GM21825 (cell line): ENCODE measurements at regions not wholly inside any gene's neighbourhood (a gene's known extent, or its start where the extent isn't known, plus 50 kb on each side); places are given as distances from the start of the nearest gene placed in this dataset.
"Not testable (repeated sequence)": the region's sequence is repeated elsewhere in the genome, so short reads cannot be mapped to it uniquely, and the experiment has no call there.

Source experiments
- ATAC-seq: cut with Tn5 transposase; IDR thresholded peaks from one replicate; pipeline ENCODE4 v1.9.1; 2021; ENCODE audit warnings: mild to moderate bottlenecking, moderate library complexity; ENCODE audit not compliant: unreplicated experiment

DNA sequence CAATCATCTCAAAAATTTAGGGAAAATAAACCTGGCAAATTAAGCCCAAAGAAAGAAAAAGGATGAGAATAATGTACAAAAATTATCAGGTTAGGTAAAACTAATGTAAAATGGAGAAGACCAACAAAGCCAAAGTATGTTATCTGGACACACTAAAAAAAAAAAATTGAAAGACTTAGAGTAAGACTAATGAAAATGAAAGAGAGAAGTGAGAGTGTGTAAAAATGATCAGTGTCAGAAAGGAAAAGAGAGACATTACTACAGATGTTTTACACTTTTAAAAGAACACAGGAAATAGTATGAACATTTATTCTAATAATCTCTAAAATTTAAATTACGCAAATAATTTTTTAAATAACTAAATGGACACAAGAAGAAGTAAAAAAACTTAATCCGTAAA, 573.3 kb upstream of the NR2F2 start:
- ATAC-seq, result no peak

DNA sequence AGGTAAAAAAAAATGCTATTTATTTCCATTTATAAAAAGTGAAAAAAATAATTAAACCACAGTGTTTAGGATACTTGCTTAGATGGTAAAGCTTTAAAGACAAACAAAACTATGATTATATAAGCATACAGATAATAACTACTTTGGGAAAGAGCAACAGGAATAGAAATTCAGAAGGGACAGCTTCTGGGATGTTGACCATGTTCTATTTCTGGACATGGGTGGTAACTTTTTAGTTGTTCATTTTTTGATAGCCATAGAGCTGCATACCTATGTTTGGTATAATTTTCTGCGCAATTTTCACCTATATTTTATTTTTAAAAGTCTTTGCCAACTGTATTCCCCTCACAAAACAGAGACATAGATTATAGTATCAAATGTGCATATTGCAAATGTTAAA, 572.0 kb upstream of the NR2F2 start:
- no peak for ATAC-seq

DNA sequence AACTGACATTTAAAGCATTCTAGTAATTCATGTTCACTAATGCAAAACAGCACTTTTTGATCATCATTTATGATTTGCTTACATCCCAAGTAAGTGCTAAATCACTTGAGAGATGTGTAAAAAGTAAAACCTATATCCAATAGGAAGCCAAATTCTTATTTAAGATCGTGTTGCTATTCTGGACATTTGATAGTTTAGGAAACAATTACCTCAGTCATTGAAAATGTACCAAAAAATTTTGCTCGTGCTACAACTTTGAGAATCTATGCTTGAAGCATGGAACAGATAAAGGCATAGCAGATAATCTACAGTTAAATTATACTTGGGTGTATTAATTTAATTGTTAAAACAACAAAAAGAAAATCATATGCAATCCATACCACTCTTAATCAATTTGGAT, 571.6 kb upstream of the NR2F2 start:
- ATAC-seq, result no peak

DNA sequence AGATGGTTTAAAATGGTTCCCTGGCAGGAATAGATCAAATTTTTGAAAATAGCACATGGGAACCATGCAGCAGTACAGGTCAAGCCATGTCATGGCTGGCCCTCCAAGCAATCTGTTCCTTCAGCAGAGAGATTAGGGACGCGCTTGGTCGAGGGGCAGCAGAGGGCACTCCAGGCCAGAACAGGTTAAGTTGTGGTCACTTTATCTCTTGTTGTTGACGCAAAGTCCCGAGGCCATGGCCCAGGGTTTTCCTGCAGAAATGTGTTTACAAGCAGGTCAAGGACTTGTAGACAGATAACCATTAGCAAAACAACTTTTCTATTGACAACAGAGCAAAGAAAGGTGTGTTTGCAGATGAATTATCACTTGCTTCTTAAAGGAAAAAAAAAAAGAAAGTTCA, 570.0 kb upstream of the NR2F2 start:
- ATAC-seq, result no peak

DNA sequence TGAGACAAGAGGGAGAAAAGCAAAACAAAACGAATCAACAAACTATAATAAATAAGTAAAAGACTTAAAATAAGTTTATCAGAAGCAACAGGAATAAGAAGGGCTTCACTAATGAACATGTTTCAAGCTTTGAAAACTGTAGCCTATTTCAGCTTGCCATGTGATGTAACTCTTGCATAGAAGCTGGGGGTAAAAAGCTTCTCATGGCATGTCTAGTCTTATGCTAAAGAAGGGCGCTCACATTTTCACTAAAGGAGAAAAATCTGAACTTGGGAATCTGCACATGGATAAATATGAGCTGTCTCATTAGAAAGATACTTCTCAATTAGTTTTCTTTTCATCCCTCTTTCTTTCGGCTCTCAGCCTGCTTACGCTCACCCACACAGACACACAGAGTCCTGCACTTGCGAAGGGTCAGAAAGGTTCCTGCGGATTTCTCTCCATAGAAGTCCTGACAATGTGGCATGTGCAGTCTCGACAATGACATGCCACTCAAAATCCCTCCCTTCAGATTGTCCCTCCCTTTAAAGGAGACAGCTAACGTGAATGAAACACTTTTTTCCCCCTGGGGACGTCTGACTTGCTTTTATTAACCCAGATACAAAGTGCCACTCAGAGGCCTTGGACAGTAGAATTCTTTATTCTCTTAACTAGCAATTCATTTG, 568.9 kb upstream of the NR2F2 start:
- no peak for ATAC-seq

DNA sequence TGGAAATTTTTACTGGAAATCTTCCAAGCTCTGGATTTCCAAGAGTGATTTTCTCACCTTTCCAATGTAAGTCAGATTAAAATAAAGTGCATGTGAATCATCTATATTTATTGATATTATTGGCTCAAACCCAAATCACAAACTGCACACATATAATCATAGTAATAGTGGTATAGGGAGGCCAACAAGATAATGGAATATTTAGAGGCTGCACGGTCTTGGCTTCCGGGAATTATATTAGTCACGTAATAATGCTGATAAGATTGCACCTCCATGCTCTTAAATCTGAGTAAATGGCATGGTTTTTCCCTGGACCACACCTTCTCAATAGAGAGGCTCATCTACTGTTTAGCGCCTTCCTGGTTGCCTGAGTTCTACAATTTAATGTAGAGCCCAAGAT, 567.1 kb upstream of the NR2F2 start:
- no peak for ATAC-seq

DNA sequence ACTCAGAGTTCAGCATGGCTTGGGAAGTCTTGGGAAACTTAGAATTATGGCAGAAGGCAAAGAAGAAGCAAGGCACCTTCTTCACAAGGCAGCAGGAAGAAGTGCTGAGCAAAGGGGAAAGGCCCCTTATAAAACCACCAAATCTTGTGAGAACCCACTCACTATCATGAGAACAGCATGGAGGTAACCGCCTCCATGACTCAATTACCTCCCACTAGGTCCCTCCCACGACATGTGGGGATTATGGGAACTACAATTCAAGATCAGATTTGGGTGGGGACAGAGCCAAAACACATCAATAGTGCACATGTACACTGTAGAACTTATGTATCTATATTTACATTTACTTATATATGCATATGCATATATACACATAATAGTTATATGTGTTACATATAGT, 565.3 kb upstream of the NR2F2 start:
- no peak for ATAC-seq

DNA sequence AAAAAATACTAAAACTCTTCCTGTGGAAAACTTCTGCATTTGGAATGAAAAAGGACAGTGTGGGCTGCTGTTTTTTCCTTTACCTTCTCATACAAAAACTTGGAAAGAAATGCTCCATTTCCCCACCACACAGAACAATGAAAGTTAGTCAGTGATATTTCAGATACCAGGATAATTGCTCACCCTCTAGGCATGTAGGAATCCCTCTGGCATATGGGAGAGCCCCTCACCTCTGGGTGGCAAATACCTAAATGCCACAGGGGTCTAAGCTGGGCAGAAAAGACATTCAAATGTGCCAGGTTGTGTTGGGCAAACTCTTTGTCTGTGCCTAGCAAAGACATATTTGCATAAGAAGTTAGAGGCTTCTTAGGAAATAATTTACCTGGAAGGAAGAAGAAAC, 560.3 kb upstream of the NR2F2 start:
- ATAC-seq, result no peak

DNA sequence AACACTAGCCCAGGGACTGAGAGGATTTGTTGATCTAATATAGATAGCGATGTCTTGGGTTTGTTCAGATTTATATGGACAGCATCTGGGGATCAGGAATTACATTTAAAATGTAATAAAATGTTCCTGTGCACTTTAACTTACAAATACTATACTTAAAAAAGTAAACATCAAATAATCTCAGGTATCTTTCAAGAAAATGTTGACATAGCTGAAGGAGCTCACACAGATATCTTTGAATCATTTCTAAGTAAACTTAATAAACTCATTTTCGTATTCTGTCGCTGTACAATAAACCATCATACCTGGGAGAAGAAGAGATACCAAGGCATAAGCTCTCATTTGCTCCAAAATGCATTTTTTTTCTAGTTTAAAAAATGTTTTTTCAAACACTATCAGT, 557.5 kb upstream of the NR2F2 start:
- no peak for ATAC-seq

DNA sequence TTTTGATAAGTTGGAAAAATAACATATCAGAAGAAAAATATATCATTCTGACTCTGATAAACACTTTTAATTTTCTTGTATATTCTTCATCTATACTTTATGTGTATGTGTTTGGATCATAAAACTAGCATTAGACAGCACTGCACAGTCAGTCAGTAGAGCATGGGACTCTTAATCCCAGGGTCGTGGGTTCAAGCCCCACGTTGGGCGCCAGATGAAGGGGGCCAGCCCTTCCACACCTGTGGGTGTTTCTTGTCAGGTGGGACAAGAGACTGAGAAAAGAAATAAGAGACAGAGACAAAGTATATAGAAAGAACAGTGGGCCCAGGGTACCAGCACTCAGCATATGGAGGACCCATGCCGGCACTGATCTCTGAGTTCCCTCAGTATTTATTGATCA, 546.0 kb upstream of the NR2F2 start:
- no peak for ATAC-seq

DNA sequence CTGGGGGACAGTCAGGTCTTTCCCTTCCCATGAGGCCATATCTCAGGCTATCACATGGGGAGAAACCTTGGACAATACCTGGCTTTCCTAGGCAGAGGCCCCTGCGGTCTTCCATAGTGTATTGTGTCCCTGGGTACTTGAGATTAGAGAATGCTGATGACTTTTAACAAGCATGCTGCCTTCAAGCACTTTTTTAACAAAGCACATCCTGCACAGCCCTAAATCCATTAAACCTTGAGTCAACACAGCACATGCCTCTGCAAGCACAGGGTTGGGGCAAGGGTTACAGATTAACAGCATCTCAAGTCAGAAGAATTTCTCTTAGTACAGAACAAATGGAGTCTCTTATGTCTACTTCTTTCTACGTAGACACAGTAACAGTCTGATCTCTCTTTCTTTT, 545.2 kb upstream of the NR2F2 start:
- not testable (repeated sequence) for ATAC-seq

DNA sequence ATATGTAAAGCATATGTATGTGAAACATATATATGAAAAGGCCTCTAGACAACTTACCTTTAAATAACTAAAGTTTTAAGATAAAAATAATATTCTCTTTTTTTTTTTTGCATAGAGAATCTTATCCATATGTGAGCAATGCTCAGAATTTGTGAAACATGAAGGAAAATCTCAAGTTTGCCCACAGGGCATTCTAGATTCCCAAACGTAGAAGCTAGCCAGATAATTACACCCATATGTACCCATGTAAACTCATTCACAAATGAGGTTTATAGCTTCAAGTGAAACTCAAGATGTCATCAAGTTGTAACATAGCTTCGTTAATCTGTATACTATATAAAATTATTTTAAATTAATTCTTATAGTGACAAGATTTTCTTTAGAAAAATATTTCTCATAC, 537.3 kb upstream of the NR2F2 start:
- no peak for ATAC-seq

DNA sequence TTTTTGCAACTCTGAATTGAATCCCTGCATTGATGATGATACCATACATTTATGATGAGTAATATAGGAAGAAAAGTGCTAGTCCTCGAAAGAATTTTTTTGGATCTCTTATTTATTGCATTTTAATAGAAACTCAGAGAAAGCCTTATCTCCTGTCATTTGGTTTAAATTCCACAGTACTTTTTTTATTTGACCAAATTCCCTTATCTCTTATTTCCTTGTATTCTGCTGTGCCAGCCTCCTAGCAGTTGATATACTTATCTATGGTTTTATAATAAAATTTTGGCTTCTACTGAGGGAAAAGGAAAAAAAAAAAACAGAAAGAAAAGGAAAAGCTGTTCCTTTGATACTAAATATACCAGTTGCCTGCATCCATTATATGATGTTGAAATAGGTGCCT, 535.1 kb upstream of the NR2F2 start:
- no peak for ATAC-seq

DNA sequence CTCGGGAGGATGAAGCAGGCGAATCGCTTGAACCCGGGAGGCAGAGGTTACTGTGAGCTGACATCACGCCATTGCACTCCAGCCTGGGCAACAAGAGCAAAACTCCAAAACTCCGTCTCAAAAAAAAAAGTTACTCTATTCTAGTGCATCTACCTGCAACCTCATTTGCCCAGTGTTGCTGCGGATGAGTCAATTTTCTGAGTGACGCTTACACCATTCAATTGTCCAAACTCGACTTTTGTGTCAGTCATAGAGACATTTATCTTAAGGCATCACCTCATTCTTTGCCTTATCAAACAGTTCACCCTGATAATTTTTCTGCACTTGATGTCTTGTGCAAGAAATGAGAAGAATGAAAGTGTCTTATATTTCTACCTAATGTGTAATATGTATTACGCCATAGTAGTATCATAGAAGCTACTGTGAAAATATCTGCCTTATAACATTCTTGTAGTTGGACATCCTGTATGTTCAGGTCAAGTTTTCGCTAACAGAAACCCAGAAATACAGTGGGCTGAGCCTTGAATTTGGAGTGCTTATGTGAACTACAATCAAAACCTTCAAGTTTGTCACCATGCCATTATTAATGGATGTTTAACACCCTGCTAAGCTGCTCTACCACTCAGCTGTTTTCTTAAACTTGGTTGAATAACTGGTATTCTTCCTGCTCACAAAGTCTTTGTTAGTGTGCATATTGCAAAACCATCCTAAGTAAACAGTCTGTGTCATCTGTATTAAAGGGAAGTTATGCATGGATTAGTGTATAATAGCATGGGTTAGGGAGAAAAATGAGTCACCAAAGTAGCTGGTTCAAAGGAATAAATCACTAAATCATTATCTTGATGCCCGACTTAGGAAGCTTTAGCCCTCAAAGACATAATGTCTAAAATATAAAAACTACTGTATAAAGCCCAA, 531.0 kb upstream of the NR2F2 start:
- no peak for ATAC-seq

DNA sequence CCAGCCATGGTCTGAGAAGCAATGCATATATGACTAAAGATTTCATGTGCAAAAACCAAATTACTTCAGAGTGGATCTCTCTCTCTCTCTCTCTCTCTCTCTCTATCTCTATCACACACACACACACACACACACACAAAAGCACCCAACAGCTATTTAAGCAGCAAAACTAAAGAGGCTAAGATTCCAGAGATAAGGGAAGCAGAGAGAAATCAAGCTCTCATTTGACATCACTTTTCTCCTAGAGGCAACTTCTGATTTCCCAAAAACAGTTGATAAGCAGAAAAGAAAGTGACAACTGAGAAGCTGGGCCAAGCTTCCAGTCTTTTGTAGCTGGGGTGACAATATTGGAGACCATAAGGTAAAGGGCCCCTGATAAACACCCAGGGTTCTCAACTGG, 526.0 kb upstream of the NR2F2 start:
- no peak for ATAC-seq

DNA sequence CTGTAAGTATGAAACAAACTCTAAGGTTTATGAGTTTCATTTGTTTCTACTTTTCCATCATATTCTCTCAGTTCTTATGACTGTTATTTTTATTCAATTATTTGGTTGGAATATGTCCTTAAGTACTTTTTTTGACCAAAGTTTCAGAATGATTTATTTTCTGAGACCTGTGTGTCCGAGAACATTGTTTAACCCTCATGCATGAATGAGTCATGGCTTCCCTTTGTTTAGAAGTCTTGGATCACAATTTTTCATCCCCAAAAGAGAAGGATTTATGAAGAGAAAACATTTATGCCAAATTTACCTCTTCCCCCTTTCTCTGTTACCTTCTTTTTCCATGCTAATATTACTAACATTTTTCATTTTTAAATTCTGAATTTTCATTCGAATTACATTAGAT, 518.0 kb upstream of the NR2F2 start:
- no peak for ATAC-seq

DNA sequence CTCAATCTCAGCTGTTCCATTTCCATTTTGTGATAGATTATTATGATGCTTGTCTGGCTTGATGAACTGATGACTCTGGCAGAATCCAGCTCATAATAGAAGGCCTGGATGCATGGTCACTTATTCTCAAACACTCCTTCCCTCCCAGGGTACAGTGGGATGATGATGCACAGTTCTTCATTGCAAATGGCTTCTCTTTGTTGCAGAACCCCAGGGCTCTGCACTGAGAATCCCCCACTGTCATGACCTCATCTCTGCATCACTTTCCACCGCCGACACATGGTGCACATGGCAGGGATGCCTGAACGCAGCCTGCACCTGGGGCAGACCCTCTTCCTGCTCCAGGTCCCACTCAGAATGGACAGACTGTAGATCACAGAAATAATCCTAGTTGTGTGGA, 515.6 kb upstream of the NR2F2 start:
- ATAC-seq, result no peak

DNA sequence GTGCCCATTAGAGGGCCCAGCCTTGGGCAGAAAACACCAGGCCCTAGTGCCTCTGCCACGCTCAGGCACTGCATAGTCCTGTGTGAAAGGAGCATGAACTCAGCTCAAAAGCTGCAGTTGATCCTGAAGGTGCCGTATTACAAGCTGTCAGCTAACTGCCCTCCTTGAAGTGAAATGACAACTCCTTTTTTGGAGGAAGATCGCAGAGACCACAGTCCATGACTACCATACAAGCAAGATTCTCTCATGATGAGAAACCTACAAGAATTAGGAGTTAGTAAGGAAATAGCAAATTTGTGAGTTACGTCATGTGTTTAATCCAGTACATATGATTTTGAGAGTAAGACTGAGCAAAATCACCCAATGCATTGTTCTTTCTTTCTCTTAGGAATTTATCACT, 513.9 kb upstream of the NR2F2 start:
- ATAC-seq, result no peak

DNA sequence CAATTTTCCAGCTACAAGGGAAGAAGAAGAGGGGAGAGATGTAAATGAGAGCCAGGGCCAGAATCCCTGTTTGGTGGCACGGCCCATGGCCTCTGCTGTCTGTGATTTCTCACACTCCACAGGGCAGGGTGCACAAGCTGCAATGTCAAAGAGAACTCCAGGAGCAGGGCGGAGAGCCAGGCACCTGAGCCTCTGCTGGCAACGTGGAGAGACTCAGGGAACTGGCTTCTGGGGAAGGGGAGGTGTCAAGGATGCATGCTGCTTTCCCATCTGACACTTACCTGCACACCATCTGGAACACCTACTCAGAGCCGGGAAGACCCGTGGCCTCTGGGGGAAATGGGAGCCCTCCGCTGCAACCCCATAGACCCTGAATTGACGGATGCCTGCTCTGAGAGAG, 507.5 kb upstream of the NR2F2 start:
- no peak for ATAC-seq

DNA sequence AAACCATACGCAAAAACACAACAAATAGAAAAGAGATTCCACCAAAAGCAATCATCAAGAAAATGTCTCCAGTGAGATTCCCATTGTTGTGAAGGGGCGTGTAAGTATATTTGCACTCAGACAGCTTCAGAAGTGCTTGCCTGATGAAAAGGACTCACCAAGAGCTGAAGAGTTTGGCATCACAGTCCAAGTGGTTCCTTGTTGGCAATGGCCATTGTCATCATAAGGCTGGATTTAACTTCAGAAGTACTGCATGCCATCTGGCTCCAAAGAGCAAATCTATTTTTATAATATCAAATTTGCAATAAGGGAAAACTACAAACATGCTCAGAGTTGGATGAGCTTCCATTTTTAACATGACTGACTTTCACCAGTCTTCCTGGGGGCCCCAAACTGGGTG, 505.3 kb upstream of the NR2F2 start:
- ATAC-seq, result no peak

DNA sequence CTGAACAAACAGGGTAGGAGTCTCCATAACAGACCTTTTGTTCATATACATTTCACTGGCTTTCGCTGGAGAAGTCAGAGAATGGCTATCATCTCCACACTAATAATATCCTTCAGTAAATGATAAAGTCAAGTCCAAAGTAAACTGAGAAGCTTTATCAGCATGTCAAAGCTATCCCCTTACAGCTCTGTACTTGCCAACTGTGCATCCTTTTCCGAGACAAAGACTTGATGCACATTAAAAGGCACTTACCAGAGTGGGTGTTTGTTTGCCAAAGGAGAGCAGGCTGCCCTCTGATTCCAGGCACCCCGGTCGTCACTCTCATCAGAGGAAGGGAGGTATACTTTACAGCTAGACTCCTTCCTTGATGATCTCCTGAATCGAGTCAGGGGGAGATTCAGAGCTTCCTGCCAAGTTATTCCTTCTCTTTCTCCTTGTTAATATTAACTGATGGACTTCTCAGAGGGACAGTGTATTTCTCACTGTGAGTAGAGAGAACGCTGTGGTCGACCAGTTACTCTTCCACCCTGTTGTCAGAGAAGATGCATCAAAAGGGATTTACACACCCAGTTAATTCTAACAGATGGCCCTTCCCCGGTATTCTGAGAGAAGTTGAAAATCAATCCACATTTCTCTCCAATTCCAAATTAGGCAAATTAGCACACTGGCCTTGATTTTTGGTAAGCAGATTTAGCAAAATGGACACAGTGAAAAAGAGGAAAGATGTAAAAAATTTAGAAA, 504.7 kb upstream of the NR2F2 start:
- no peak for ATAC-seq
